Osteoblast (primary cell): ENCODE measurements at regions not wholly inside any gene's neighbourhood (a gene's known extent, or its start where the extent isn't known, plus 50 kb on each side); places are given as distances from the start of the nearest gene placed in this dataset.

Experiments used
- DNase-seq: peaks from one replicate; pipeline ENCODE4 v3.0.0; 2011; ENCODE audit warnings: low spot score, mixed read lengths; ENCODE audit not compliant: insufficient read length; ENCODE audit errors: missing footprints
- H2AFZ ChIP-seq: 2 replicates; pipeline ENCODE4 v1.6.0; 2011; ENCODE audit warnings: mild to moderate bottlenecking, low read length
- H3K27ac ChIP-seq: 2 replicates; pipeline ENCODE4 v1.5.1; 2011; ENCODE audit warnings: mild to moderate bottlenecking, low read depth, low read length, moderate library complexity
- H3K27me3 ChIP-seq: 2 replicates; pipeline ENCODE4 v1.6.0; 2012; ENCODE audit warnings: mild to moderate bottlenecking, control low read depth, inconsistent platforms, low read length, moderate library complexity; ENCODE audit not compliant: insufficient read depth
- H3K36me3 ChIP-seq: 2 replicates; pipeline ENCODE4 v1.5.1; 2011; ENCODE audit warnings: mild to moderate bottlenecking, low read length, control low read depth, moderate library complexity; ENCODE audit not compliant: insufficient read depth
- H3K4me1 ChIP-seq: 2 replicates; pipeline ENCODE4 v1.5.1; 2011; ENCODE audit warnings: mild to moderate bottlenecking, low read length, control low read depth, moderate library complexity; ENCODE audit not compliant: insufficient read depth
- H3K4me2 ChIP-seq: 2 replicates; pipeline ENCODE4 v1.6.0; 2011; ENCODE audit warnings: mild to moderate bottlenecking, low read length; ENCODE audit not compliant: insufficient read depth
- H3K4me3 ChIP-seq: fragments of 200-600 bp; sonication (generic); 3 replicates; pipeline ENCODE4 v1.5.1; 2012; ENCODE audit warnings: mild to moderate bottlenecking, low read length, inconsistent platforms; ENCODE audit not compliant: insufficient read depth
- H3K79me2 ChIP-seq: 2 replicates; pipeline ENCODE4 v1.6.0; 2012; ENCODE audit warnings: mild to moderate bottlenecking, low read length, control low read depth, inconsistent platforms; ENCODE audit not compliant: insufficient read depth
- H3K9me3 ChIP-seq: 2 replicates; pipeline ENCODE4 v1.5.1; 2011; ENCODE audit warnings: low read depth, low read length, control low read depth
- H4K20me1 ChIP-seq: 2 replicates; pipeline ENCODE4 v1.6.0; 2012; ENCODE audit warnings: mild to moderate bottlenecking, low read length, control low read depth; ENCODE audit not compliant: insufficient read depth
- TF ChIP-seq, protein P1 (sequence below): IDR thresholded peaks from 2 replicates; pipeline ENCODE4 v1.5.1; 2011; ENCODE audit warnings: mild to moderate bottlenecking, low read depth, low read length, moderate library complexity; ENCODE audit errors: extremely low read depth

DNA sequence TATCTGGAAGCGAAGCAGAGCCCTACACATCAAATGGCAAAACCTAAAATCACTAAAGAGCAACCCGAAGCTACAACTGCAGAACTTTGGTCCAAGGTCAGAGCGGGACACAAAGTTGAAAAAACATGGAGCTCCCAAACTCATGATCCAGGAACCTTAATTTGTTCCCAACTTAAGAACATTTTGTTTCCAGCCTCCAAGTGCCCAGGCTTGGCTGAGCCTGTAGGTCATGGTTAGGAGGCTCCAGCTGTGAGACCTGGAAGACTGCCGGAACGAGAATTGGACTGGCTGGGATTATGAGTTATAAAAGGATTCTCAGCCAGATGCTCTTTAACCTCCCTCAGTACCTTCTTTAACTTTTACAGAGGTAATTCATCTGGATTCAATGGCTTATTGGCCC, 349.1 kb upstream of the DDX53 start:
- no peaks in the 10 kb centered on the region for H3K79me2 ChIP-seq
- H3K9me3 ChIP-seq = no peaks in the 10 kb centered on the region
- TF ChIP-seq, protein P1, sequence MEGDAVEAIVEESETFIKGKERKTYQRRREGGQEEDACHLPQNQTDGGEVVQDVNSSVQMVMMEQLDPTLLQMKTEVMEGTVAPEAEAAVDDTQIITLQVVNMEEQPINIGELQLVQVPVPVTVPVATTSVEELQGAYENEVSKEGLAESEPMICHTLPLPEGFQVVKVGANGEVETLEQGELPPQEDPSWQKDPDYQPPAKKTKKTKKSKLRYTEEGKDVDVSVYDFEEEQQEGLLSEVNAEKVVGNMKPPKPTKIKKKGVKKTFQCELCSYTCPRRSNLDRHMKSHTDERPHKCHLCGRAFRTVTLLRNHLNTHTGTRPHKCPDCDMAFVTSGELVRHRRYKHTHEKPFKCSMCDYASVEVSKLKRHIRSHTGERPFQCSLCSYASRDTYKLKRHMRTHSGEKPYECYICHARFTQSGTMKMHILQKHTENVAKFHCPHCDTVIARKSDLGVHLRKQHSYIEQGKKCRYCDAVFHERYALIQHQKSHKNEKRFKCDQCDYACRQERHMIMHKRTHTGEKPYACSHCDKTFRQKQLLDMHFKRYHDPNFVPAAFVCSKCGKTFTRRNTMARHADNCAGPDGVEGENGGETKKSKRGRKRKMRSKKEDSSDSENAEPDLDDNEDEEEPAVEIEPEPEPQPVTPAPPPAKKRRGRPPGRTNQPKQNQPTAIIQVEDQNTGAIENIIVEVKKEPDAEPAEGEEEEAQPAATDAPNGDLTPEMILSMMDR = no peak
- H3K27me3 ChIP-seq = no peaks in the 10 kb centered on the region
- no peak overlapping the region for H3K4me2 ChIP-seq
- H2AFZ ChIP-seq = no peak overlapping the region
- no peak overlapping the region for H3K27ac ChIP-seq
- no peaks in the 10 kb centered on the region for H4K20me1 ChIP-seq
- H3K4me3 ChIP-seq = no peak overlapping the region
- no peaks in the 10 kb centered on the region for H3K36me3 ChIP-seq
- peaks cover 6% of the 10 kb centered on the region for H3K4me1 ChIP-seq
- DNase-seq = no peak

DNA sequence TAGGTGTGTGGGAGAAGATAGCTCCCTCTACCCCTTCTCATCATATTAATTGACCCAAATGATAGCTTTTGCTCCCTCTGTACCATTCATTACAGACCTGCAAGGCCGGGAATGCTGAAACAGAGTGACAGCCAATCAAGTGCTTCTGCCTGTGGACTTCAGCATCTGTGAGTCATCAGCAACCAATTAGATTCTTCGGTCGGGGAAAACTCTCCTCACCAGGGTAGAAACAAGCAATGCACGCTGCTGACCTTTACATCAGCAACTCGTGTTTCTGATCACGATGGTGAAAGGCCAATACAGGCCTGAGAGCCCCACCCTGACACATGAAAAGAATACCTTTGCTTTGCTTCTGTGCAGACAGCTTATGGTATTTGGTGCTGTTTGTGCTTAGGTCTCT, 347.2 kb upstream of the DDX53 start:
- peak overlapping the region; percentile 57 for H3K4me2 ChIP-seq
- H2AFZ ChIP-seq = peak overlapping the region; percentile 83

DNA sequence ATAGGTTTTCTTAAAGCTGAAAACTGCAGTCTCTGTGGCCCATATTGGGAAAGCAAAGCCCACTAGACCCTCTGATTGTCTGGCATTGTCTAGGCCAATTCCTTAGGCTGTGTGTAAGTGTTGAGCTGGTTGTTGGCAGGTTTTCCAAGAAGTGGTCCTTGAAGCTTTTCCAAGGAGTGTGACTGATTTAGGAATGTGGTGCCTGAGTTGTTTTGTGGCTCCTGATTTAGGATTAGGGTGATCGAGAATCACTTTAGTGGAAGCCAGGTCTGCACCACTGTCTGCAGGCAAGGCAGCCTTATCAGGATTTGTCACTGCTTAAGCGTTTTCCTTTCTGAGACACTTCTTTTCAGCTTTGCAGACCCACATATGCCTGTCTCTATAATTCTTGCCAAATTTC, 339.0 kb upstream of the DDX53 start:
- Histone ChIP-seq H2AFZ (no peak overlapping the region), H4K20me1 (no peaks in the 10 kb centered on the region), H3K4me1 (no peaks in the 10 kb centered on the region), H3K4me3 (no peak overlapping the region), H3K27me3 (no peaks in the 10 kb centered on the region), H3K79me2 (no peaks in the 10 kb centered on the region), H3K9me3 (no peaks in the 10 kb centered on the region), H3K36me3 (no peaks in the 10 kb centered on the region), H3K4me2 (no peak overlapping the region), H3K27ac (no peak overlapping the region)
- TF ChIP-seq, protein P1 = no peak
- DNase-seq = peak; percentile 43

More for the DNA sequence above, 347.2 kb upstream of the DDX53 start:
- Histone ChIP-seq H3K9me3 (no peaks in the 10 kb centered on the region), H3K4me1 (peaks cover 6% of the 10 kb centered on the region), H3K36me3 (no peaks in the 10 kb centered on the region), H3K4me3 (peak overlapping the region; percentile 28), H3K27me3 (no peaks in the 10 kb centered on the region), H3K79me2 (no peaks in the 10 kb centered on the region), H4K20me1 (no peaks in the 10 kb centered on the region), H3K27ac (peak overlapping the region; percentile 17)
- TF ChIP-seq, protein P1 = no peak
- peak; percentile 45 for DNase-seq

DNA sequence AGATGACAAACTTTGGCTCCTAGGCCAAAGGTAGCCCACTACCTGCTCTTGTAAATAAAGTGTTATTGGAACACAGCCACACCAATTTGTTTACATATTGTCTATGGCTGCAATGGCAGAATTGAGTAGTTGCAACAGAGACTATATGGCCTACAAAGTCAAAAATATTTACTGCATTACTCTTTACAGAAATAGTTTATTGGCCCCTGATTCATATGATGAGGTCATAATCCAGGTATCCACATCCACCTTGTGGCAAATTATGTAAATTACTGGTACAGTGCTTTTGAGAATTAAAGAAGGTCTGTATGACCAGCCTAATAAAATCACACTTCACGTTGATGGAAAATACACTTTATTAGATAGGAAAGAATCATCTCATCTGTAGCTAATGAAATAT, 337.0 kb upstream of the DDX53 start:
- TF ChIP-seq, protein P1 = no peak

More for the DNA sequence above, 337.0 kb upstream of the DDX53 start:
- Histone ChIP-seq H2AFZ (no peak overlapping the region), H3K79me2 (no peaks in the 10 kb centered on the region), H3K4me3 (no peak overlapping the region), H3K9me3 (no peaks in the 10 kb centered on the region), H3K27me3 (no peaks in the 10 kb centered on the region), H3K4me2 (no peak overlapping the region), H3K4me1 (no peaks in the 10 kb centered on the region), H4K20me1 (no peaks in the 10 kb centered on the region), H3K27ac (no peak overlapping the region), H3K36me3 (no peaks in the 10 kb centered on the region)
- no peak for DNase-seq
